GM19324 (cell line): ENCODE measurements at regions not wholly inside any gene's neighbourhood (a gene's known extent, or its start where the extent isn't known, plus 50 kb on each side); places are given as distances from the start of the nearest gene placed in this dataset.

Experiments
- ATAC-seq: cut with Tn5 transposase; IDR thresholded peaks from one replicate; pipeline ENCODE4 v1.9.1; 2021; ENCODE audit warnings: mild to moderate bottlenecking, moderate library complexity; ENCODE audit not compliant: unreplicated experiment, low FRiP score

DNA sequence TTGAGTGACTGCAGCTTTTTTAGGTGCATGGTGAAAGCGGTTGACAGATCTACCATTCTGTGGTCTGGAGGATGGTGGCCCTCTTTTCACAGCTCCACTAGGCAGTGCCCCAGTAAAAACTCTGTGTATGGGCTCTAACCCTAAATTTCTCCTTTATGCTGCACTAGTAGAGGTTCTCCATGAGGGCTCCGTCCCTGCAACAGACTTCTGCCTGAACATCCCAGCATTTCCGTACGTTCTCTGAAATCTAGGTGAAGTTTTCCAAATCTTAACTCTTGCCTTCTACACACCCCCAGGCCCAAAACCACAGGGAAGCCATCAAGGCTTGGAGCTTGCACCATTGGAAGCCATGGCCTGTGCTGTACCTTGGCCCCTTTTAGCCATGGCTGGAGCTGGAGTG lies 1898.1 kb upstream of the NUDT12 start:
- ATAC-seq = no peak

GRCh38 chr5:105453216-105453807 lies 1890.7 kb upstream of the NUDT12 start:
- ATAC-seq = no peak

DNA sequence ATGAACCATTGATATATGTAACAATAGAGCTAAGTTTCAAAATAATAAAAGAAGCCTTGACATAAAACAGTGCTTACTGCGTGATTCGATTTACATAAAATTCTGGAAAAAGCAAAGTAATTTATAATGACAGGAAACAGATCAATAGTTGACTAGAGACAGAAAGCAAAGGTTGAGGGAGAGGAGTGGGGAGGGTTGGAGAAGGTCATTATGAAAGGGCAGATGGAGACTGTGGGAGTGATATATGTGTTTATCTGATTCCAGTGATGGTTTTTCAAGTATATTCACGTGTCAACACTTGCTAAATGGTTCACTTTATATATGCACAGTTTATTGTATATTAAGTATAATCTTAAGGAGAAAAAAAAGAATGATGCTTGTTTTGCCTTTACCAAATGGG lies 1885.7 kb upstream of the NUDT12 start:
- no peak for ATAC-seq

- no peak for ATAC-seq
These were observed 1867.9 kb upstream of the NUDT12 start for GRCh38 chr5:105430516-105430915.

DNA sequence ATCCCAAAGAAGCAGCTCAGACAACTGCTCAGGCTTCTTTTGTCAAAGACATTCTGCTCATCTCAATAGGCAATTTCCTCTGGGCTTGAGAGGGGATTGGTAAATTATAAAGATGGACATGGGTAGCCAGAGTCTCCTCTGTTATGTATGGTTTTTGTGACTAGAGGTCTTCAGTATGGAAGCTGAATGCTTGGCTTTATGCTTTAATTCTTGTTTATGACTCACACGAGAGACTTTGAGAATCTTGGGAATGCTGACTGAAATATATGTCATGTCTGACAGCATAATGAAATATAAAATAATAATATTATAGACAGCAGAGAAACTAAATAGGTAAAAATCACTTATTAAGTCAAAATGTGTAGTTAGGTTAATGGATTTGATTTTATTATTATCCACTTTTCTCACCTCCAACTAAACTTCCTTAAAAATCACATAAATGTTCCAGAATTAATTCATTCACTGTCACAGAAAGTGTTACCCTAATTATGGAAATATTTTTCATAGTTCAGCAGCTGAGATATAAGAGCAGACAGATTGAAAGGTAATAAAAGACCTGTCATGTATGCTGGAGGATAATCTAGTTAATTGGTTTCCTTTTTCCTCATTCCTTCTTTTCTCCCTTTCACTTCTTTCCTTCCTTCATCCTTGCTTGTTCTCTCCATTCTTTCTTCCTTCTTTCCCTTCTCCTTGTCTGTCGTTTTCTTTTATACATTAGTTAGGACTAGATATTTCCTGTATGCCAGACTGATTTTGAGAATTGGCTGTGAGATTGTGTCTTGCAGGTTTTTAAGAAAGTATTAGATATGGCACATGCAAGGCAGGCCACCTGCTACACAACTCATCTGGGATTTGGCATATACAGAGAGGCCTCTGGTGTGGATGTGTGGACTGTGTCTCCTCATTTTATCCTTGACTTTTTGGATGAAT lies 1866.1 kb upstream of the NUDT12 start:
- no peak for ATAC-seq

DNA sequence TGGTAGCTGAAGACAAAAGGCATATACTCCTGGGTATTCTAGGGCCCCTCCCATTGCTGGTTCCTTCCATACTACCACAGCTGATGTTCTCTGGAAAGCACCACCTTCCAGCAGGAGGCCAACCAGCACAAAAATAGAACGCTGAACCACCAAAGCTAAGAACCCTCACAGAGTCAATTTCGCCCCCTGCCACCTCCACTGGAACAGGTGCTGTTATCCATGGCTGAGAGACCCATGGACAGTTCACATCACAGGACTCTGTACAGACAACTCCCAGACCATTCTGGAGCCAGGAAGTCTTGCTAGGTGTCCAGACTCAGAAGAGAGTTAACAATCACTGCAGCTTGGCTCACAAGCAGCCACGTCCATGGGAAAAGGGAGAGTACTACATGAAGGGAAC lies 1851.5 kb upstream of the NUDT12 start:
- no peak for ATAC-seq

DNA sequence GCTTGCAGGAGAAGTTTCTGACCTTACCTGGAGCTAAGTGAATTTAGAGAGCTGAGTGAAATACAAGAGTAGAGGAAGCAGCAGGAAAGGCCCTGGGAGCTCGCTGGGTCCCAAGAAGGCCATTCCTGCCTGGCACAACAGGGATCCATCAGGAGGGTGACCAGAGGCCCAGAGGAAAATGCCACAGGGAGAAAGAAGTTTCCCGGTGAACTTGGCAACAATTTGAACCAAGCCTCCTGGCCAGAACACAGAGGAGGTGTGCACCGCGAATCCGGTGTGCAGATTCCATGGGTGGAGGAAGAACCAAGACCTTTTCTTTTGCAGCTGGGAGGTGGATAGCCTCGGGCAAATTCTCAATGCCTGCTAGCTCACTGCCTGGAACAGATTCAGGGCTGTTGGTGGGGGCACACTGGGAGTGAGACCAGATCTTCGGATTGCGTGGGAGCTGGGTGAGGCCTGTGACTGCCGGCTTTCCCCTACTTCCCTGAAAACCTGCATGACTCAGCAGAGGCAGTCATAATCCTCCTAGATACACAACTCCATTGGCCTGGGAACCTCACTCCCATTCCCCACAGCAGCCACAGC lies 1850.9 kb upstream of the NUDT12 start:
- no peak for ATAC-seq

GRCh38 chr5:105409695-105410094 lies 1847.1 kb upstream of the NUDT12 start:
- no peak for ATAC-seq

DNA sequence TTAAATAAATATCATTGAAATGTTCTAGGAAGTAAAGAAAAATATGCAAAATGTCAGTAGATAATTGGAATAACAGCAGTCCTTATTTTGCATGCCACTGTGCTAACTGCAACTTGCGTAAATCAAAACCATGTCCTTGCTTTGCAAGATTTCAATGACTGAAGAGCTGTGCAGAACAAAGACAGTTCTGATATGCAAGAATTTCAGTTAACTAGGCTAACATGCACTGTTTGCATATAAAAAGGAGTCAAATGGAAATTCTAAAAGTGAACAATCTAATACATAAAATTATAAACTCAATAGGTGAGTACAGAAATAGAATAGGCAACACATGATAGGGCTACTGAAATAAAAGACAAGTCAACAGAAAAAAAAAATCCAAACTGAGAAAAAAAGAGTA lies 1844.6 kb upstream of the NUDT12 start:
- ATAC-seq = no peak

GRCh38 chr5:105397749-105398148 lies 1835.2 kb upstream of the NUDT12 start:
- ATAC-seq = no peak

GRCh38 chr5:105392710-105393149 lies 1830.1 kb upstream of the NUDT12 start:
- ATAC-seq = no peak

DNA sequence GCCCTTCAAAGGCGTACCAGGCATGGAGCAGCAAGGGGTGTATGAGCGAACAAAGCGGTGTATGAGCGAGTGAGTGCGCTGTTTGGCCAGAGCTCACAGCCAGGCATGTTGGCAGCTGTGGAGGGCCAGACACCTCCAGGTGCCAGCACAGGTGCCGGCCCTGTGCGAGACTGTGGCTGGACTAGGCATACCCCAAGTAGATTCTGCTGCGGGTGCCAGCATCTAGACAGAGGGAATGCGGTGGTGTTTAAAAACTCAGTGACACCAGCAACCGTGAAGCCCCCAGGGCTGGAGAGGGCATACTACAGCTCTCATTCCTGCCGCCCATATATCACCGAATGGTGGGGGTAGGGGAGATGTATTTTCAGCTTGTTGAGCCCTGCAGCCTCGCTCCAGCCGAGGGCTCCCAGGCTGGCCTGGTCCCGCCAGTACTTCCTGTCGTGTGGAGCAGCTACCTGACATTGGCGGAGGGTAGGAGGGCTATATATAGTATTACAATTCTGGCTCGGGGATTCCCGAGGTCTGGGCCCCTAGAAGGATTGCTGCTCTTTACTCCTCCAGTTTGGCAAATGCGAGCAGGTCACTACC lies 1829.6 kb upstream of the NUDT12 start:
- no peak for ATAC-seq

GRCh38 chr5:105380126-105380525 lies 1817.5 kb upstream of the NUDT12 start:
- no peak for ATAC-seq

DNA sequence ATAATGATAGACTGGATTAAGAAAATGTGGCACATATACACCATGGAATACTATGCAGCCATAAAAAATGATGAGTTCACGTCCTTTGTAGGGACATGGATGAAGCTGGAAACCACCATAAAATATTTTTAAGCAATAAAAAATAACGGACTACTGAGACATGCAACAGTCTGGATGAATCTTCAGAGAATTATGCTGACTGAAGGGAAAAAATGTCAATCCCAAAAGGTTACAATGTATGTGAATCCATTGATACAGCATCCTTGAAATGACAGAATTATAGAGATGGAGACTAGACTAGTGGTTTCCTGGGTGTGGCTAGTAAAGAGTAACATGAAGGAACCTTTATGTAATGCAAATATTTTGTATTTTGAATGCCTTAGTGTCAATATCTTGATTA lies 1808.6 kb upstream of the NUDT12 start:
- ATAC-seq = no peak

GRCh38 chr5:105350486-105351140 lies 1788.0 kb upstream of the NUDT12 start:
- ATAC-seq = no peak

DNA sequence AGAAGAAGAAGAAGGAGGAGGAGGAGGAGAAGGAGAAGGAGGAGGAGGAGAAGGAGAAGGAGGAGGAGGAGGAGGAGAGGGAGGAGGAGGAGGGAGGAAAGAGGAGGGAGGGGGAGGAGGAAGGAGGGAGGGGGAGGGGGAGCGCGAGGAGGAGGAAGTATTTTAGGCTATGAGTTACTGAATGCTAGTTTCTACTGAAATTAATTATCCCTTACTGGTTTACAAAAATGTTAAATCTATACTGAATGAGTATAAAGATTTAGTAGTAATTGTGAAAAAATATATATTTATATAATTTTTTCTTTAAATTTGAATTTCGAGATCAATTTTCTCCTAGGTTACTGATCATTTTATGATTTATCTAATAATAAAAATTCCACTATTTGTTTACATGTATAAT lies 1769.0 kb upstream of the NUDT12 start:
- no peak for ATAC-seq

GRCh38 chr5:105330185-105330584 lies 1767.6 kb upstream of the NUDT12 start:
- ATAC-seq = no peak

- ATAC-seq = no peak
These were observed 1742.3 kb upstream of the NUDT12 start for GRCh38 chr5:105304859-105305258.

- ATAC-seq = no peak
These were observed 1726.4 kb upstream of the NUDT12 start for GRCh38 chr5:105288946-105289345.

GRCh38 chr5:105283134-105283533 lies 1720.5 kb upstream of the NUDT12 start:
- no peak for ATAC-seq

DNA sequence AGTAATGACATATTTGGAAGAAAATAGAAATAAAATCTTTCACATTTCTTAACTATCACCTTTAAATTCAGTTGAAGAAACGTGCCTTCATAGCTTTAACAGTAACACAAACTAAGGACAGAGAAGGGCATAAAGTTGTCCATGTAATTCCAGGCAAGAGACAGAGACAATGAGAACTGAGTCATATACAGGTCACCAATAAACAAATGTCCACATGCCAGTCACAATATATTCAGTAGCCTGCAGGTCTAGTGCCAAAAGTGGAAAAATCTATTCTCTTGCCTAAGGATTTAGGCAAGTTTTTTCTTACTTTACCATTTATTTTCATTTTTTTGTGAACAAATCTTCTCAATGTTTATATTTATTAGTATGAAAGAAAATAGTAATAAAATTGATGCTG lies 1711.5 kb upstream of the NUDT12 start:
- no peak for ATAC-seq
